ENCODE measurements at regions not wholly inside any gene's neighbourhood (a gene's known extent, or its start where the extent isn't known, plus 50 kb on each side); places are given as distances from the start of the nearest gene placed in this dataset.

DNA sequence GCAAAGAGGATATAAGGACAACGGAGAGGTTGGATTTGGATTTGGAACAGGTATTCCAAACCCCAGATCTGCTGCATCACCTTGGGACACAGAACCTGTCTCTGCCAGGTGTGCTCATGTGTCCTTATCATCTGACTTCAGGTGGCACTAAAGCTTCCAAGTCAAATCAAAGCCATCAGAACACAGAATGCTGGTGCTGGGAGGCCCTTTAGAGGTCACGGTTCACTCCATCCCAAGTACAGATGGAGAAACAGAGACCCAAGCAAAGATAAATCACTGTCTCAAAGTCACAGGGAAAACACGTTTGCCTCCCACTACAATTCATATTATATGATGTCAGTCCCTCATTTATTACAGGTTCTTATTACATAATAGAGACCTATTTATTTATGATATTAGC, 72.8 kb downstream of the HES1 start:
- no peak for TF ChIP-seq POLR2A (IDR thresholded peaks at IDR 0.05)
- TF ChIP-seq, protein P1, sequence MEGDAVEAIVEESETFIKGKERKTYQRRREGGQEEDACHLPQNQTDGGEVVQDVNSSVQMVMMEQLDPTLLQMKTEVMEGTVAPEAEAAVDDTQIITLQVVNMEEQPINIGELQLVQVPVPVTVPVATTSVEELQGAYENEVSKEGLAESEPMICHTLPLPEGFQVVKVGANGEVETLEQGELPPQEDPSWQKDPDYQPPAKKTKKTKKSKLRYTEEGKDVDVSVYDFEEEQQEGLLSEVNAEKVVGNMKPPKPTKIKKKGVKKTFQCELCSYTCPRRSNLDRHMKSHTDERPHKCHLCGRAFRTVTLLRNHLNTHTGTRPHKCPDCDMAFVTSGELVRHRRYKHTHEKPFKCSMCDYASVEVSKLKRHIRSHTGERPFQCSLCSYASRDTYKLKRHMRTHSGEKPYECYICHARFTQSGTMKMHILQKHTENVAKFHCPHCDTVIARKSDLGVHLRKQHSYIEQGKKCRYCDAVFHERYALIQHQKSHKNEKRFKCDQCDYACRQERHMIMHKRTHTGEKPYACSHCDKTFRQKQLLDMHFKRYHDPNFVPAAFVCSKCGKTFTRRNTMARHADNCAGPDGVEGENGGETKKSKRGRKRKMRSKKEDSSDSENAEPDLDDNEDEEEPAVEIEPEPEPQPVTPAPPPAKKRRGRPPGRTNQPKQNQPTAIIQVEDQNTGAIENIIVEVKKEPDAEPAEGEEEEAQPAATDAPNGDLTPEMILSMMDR (IDR thresholded peaks at IDR 0.05): no peak
